Loucy (cell line): ENCODE measurements at regions not wholly inside any gene's neighbourhood (a gene's known extent, or its start where the extent isn't known, plus 50 kb on each side); places are given as distances from the start of the nearest gene placed in this dataset.

Experiments used
- H2AFZ ChIP-seq: fragments of 200-600 bp; sonication (generic); 2 replicates; pipeline ENCODE4 v1.6.0; 2016; ENCODE audit warnings: antibody characterized with exemption, mild to moderate bottlenecking, low read length, moderate library complexity
- H3F3A ChIP-seq: fragments of 200-600 bp; 2 replicates; pipeline ENCODE4 v1.6.0; 2016; ENCODE audit warnings: antibody characterized with exemption, low read depth, mild to moderate bottlenecking
- H3K27me3 ChIP-seq: fragments of 200-600 bp; sonication (generic); 2 replicates; pipeline ENCODE4 v1.6.1; 2014; ENCODE audit warnings: low read length, mild to moderate bottlenecking; ENCODE audit not compliant: insufficient read depth, poor library complexity, severe bottlenecking
- H3K36me3 ChIP-seq: fragments of 200-600 bp; sonication (generic); 2 replicates; pipeline ENCODE4 v1.6.1; 2016; ENCODE audit warnings: low read length; ENCODE audit not compliant: insufficient read depth
- H3K4me1 ChIP-seq: fragments of 200-600 bp; sonication (generic); 2 replicates; pipeline ENCODE4 v1.5.1; 2014; ENCODE audit warnings: low read length, mild to moderate bottlenecking; ENCODE audit not compliant: insufficient read depth, poor library complexity, severe bottlenecking
- H3K4me2 ChIP-seq: fragments of 200-600 bp; sonication (generic); 2 replicates; pipeline ENCODE4 v1.6.0; 2014; ENCODE audit warnings: antibody characterized with exemption, low read length, low read depth, mild to moderate bottlenecking; ENCODE audit not compliant: poor library complexity, severe bottlenecking
- H3K4me3 ChIP-seq: fragments of 200-600 bp; sonication (generic); 2 replicates; pipeline ENCODE4 v1.5.1; 2014; ENCODE audit warnings: low read length, mild to moderate bottlenecking, mixed read lengths; ENCODE audit not compliant: poor library complexity, severe bottlenecking
- H3K79me2 ChIP-seq: fragments of 200-600 bp; sonication (generic); 2 replicates; pipeline ENCODE4 v1.6.1; 2014; ENCODE audit warnings: low read length; ENCODE audit not compliant: insufficient read depth
- H3K9ac ChIP-seq: fragments of 200-600 bp; sonication (generic); 2 replicates; pipeline ENCODE4 v1.6.0; 2014; ENCODE audit warnings: mild to moderate bottlenecking, low read depth, low read length, moderate library complexity; ENCODE audit not compliant: poor library complexity, severe bottlenecking
- H3K9me2 ChIP-seq: fragments of 200-600 bp; sonication (generic); replicated peaks from 2 replicates; pipeline ENCODE4 v1.6.1; 2016; ENCODE audit warnings: low read depth, low read length, mixed read lengths
- H3K9me3 ChIP-seq: fragments of 200-600 bp; sonication (generic); 2 replicates; pipeline ENCODE4 v1.6.1; 2014; ENCODE audit warnings: mild to moderate bottlenecking, antibody characterized with exemption, low read length, low read depth; ENCODE audit not compliant: insufficient read depth
- H4K20me1 ChIP-seq: fragments of 200-600 bp; sonication (generic); 2 replicates; pipeline ENCODE4 v1.6.0; 2014; ENCODE audit warnings: antibody characterized with exemption, low read length, mild to moderate bottlenecking; ENCODE audit not compliant: insufficient read depth, poor library complexity, severe bottlenecking
- CTCF ChIP-seq: fragments of 200-600 bp; sonication (generic); conservative IDR thresholded peaks from 2 replicates; pipeline ENCODE4 v1.5.1; 2014; ENCODE audit warnings: mild to moderate bottlenecking, antibody characterized with exemption, low read length
- EZH2phosphoT487 ChIP-seq: fragments of 200-600 bp; IDR thresholded peaks from 2 replicates; pipeline ENCODE4 v1.6.1; 2018; ENCODE audit warnings: antibody characterized with exemption, mild to moderate bottlenecking, moderate library complexity, borderline replicate concordance

GRCh38 chr4:171118091-171118490 is 695.1 kb upstream of the GALNTL6 start:
- H3K4me3 ChIP-seq: no peak overlapping the region
- H4K20me1 ChIP-seq: no peaks in the 10 kb centered on the region
- H3K4me2 ChIP-seq: peak overlapping the region; percentile 3
- no peaks in the 10 kb centered on the region for H3K9me2 ChIP-seq
- H3F3A ChIP-seq: no peaks in the 10 kb centered on the region
- H3K9me3 ChIP-seq: no peaks in the 10 kb centered on the region
- H2AFZ ChIP-seq: no peak overlapping the region
- H3K79me2 ChIP-seq: no peaks in the 10 kb centered on the region
- H3K9ac ChIP-seq: no peak overlapping the region
- TF ChIP-seq EZH2phosphoT487 (no peak), CTCF (no peak)
- H3K36me3 ChIP-seq: no peaks in the 10 kb centered on the region
- peaks cover 8% of the 10 kb centered on the region for H3K4me1 ChIP-seq
- H3K27me3 ChIP-seq: no peaks in the 10 kb centered on the region

GRCh38 chr4:171117457-171117856 is 695.7 kb upstream of the GALNTL6 start:
- Histone ChIP-seq H3K4me1 (peaks cover 8% of the 10 kb centered on the region), H3K9me2 (no peaks in the 10 kb centered on the region), H3F3A (no peaks in the 10 kb centered on the region), H2AFZ (no peak overlapping the region), H3K79me2 (no peaks in the 10 kb centered on the region), H3K9ac (no peak overlapping the region), H3K4me2 (peak overlapping the region; percentile 3), H3K27me3 (no peaks in the 10 kb centered on the region), H3K4me3 (no peak overlapping the region), H4K20me1 (no peaks in the 10 kb centered on the region), H3K9me3 (no peaks in the 10 kb centered on the region), H3K36me3 (no peaks in the 10 kb centered on the region)
- TF ChIP-seq EZH2phosphoT487 (no peak), CTCF (no peak)

GRCh38 chr4:171101845-171102244 is 711.4 kb upstream of the GALNTL6 start:
- H3K79me2 ChIP-seq: no peaks in the 10 kb centered on the region
- no peaks in the 10 kb centered on the region for H3K9me3 ChIP-seq
- no peaks in the 10 kb centered on the region for H3K27me3 ChIP-seq
- no peaks in the 10 kb centered on the region for H3K4me1 ChIP-seq
- no peak overlapping the region for H3K4me3 ChIP-seq
- no peaks in the 10 kb centered on the region for H3F3A ChIP-seq
- no peaks in the 10 kb centered on the region for H3K9me2 ChIP-seq
- H3K4me2 ChIP-seq: no peak overlapping the region
- no peak for TF ChIP-seq EZH2phosphoT487
- TF ChIP-seq CTCF: no peak
- H2AFZ ChIP-seq: no peak overlapping the region
- H3K9ac ChIP-seq: no peak overlapping the region
- H3K36me3 ChIP-seq: no peaks in the 10 kb centered on the region
- no peaks in the 10 kb centered on the region for H4K20me1 ChIP-seq
